HEK293 (cell line): ENCODE measurements at regions not wholly inside any gene's neighbourhood (a gene's known extent, or its start where the extent isn't known, plus 50 kb on each side); places are given as distances from the start of the nearest gene placed in this dataset.

Experiments used
- CTCF ChIP-seq: fragments of 450-650 bp; formaldehyde crosslinking; IDR thresholded peaks from 2 replicates; pipeline ENCODE4 v1.5.1; 2016; ENCODE audit warnings: missing biosample characterization, missing genetic modification characterization
- SP2 ChIP-seq: fragments of 450-650 bp; formaldehyde crosslinking; IDR thresholded peaks from 2 replicates; pipeline ENCODE4 v1.5.1; 2016; ENCODE audit warnings: missing biosample characterization, missing genetic modification characterization
- ZNF24 ChIP-seq: fragments of 450-650 bp; formaldehyde crosslinking; IDR thresholded peaks from 2 replicates; pipeline ENCODE4 v1.5.1; 2016; ENCODE audit warnings: missing biosample characterization, missing genetic modification characterization
- ZNF501 ChIP-seq: fragments of 450-650 bp; formaldehyde crosslinking; IDR thresholded peaks from 2 replicates; pipeline ENCODE4 v1.5.1; 2016; ENCODE audit warnings: missing biosample characterization, missing genetic modification characterization
- ZNF571 ChIP-seq: fragments of 450-650 bp; formaldehyde crosslinking; IDR thresholded peaks from 2 replicates; pipeline ENCODE4 v1.5.0; 2017; ENCODE audit warnings: missing biosample characterization, missing genetic modification characterization
- ZNF76 ChIP-seq: fragments of 450-650 bp; formaldehyde crosslinking; IDR thresholded peaks from 2 replicates; pipeline ENCODE4; 2016; ENCODE audit warnings: low read depth, missing biosample characterization, missing genetic modification characterization, borderline replicate concordance
- TF ChIP-seq, protein P1 (sequence below): fragments of 450-650 bp; formaldehyde crosslinking; IDR thresholded peaks from 2 replicates; pipeline ENCODE4 v1.5.1; 2016; ENCODE audit warnings: missing biosample characterization, missing genetic modification characterization, borderline replicate concordance

GRCh38 chr5:93340881-93341280, 240.1 kb downstream of the NR2F1-AS1 start:
- no peak for TF ChIP-seq CTCF
- no peak for TF ChIP-seq ZNF24 (tag by site-specific recombination)
- no peak for TF ChIP-seq ZNF501 (tag by site-specific recombination)
- TF ChIP-seq, protein P1, sequence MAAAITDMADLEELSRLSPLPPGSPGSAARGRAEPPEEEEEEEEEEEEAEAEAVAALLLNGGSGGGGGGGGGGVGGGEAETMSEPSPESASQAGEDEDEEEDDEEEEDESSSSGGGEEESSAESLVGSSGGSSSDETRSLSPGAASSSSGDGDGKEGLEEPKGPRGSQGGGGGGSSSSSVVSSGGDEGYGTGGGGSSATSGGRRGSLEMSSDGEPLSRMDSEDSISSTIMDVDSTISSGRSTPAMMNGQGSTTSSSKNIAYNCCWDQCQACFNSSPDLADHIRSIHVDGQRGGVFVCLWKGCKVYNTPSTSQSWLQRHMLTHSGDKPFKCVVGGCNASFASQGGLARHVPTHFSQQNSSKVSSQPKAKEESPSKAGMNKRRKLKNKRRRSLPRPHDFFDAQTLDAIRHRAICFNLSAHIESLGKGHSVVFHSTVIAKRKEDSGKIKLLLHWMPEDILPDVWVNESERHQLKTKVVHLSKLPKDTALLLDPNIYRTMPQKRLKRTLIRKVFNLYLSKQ = no peak
- no peak for TF ChIP-seq ZNF76
- no peak for TF ChIP-seq SP2 (tag by site-specific recombination)
- no peak for TF ChIP-seq ZNF571 (tag by site-specific recombination)
